Adrenal gland (tissue), 5 donors: ENCODE measurements at regions not wholly inside any gene's neighbourhood (a gene's known extent, or its start where the extent isn't known, plus 50 kb on each side); places are given as distances from the start of the nearest gene placed in this dataset.

ENCODE experiments used
- CTCF ChIP-seq, 6 experiments: fragments of 450-650 bp in 4 of 6; fragments of 200-600 bp in 2 of 6; sonication (generic) in 1 of 6; IDR thresholded peaks; 1 replicate in 5 of 6; 2 replicates in 1 of 6; pipeline versions ENCODE4 v1.5.1 to v1.8.0; 2016 to 2021; ENCODE audit warnings: antibody characterized with exemption in 6 of 6, mild to moderate bottlenecking in 2 of 6, moderate library complexity in 1 of 6
- POLR2A ChIP-seq, 2 donors: fragments of 450-650 bp; IDR thresholded peaks; one replicate each; pipeline ENCODE4 v1.6.1; 2017; ENCODE audit warnings: antibody characterized with exemption in 2 of 2, mild to moderate bottlenecking in 2 of 2, moderate library complexity in 1 of 2
- donor health status: DM: no; HTN: no; CAD: no.

GRCh38 chr3:124643453-124643852, 86.8 kb upstream of the UMPS start:
- TF ChIP-seq POLR2A (IDR thresholded peaks at IDR 0.05) (no peak), CTCF (IDR thresholded peaks at IDR 0.05) (no peak)
